ENCODE measurements at regions not wholly inside any gene's neighbourhood (a gene's known extent, or its start where the extent isn't known, plus 50 kb on each side); places are given as distances from the start of the nearest gene placed in this dataset.

- WGBS, 2 donors = 90 to 93% methylated on average over 9 of the region's 9 CpGs
- no peak overlapping the region for H3K4me3 ChIP-seq
- intact Hi-C loops (cut with DNase I) = no loop called here
- no peak overlapping the region for H3K27ac ChIP-seq
- H3K36me3 ChIP-seq = no peaks in the 10 kb centered on the region
- H3K4me1 ChIP-seq = no peaks in the 10 kb centered on the region
- DNase-seq (peak in 1 of 6 donors; percentile 2), ATAC-seq (no peak), FAIRE-seq (no peak)
- H3K9me3 ChIP-seq = no peaks in the 10 kb centered on the region
- H3K27me3 ChIP-seq = no peaks in the 10 kb centered on the region
- no peak for TF ChIP-seq CTCF (IDR thresholded peaks at IDR 0.05)
Observed at GRCh38 chr6:167643223-167643622, 183.5 kb upstream of the AFDN start.

GRCh38 chr6:167643716-167644115 lies 183.0 kb upstream of the AFDN start:
- intact Hi-C loops (cut with DNase I) = no loop called here
- Histone ChIP-seq H3K9me3 (no peaks in the 10 kb centered on the region), H3K36me3 (no peaks in the 10 kb centered on the region), H3K27me3 (no peaks in the 10 kb centered on the region), H3K4me1 (no peaks in the 10 kb centered on the region), H3K27ac (no peak overlapping the region), H3K4me3 (no peak overlapping the region)
- no peak for TF ChIP-seq CTCF (IDR thresholded peaks at IDR 0.05)
- FAIRE-seq (no peak), DNase-seq (peak in 1 of 6 donors; percentile 39), ATAC-seq (no peak)
- WGBS, 2 donors = 88 to 95% methylated on average over 11 of the region's 11 CpGs

GRCh38 chr6:167644412-167645132 lies 182.1 kb upstream of the AFDN start:
- Histone ChIP-seq H3K4me1 (no peaks in the 10 kb centered on the region), H3K27ac (no peak overlapping the region), H3K36me3 (no peaks in the 10 kb centered on the region), H3K4me3 (no peak overlapping the region), H3K27me3 (no peaks in the 10 kb centered on the region), H3K9me3 (no peaks in the 10 kb centered on the region)
- FAIRE-seq = no peak
- 81 to 82% methylated on average over 20 to 21 of the region's 21 CpGs for WGBS, 2 donors
- DNase-seq = peak in 1 of 6 donors; percentile 30
- no peak for TF ChIP-seq CTCF (IDR thresholded peaks at IDR 0.05)
- intact Hi-C loops (cut with DNase I) = no loop called here
- ATAC-seq = no peak

- no peak for TF ChIP-seq CTCF (IDR thresholded peaks at IDR 0.05)
- 88 to 92% methylated on average over 8 of the region's 8 CpGs for WGBS, 2 donors
- intact Hi-C loops (cut with DNase I) = no loop called here
- FAIRE-seq = no peak
- Histone ChIP-seq H3K27me3 (no peaks in the 10 kb centered on the region), H3K4me1 (no peaks in the 10 kb centered on the region), H3K36me3 (no peaks in the 10 kb centered on the region), H3K4me3 (no peak overlapping the region), H3K27ac (no peak overlapping the region), H3K9me3 (no peaks in the 10 kb centered on the region)
- peak in 1 of 6 donors; percentile 0 for DNase-seq
- no peak for ATAC-seq
Observed at GRCh38 chr6:167645368-167645767, 181.3 kb upstream of the AFDN start.

GRCh38 chr6:167647306-167647705 lies 179.4 kb upstream of the AFDN start:
- FAIRE-seq (no peak), DNase-seq (no peak), ATAC-seq (no peak)
- Histone ChIP-seq H3K36me3 (no peaks in the 10 kb centered on the region), H3K4me3 (no peak overlapping the region), H3K9me3 (no peaks in the 10 kb centered on the region), H3K27ac (no peak overlapping the region), H3K4me1 (no peaks in the 10 kb centered on the region), H3K27me3 (no peaks in the 10 kb centered on the region)
- TF ChIP-seq CTCF (IDR thresholded peaks at IDR 0.05) = no peak
- intact Hi-C loops (cut with DNase I) = no loop called here
- WGBS, 2 donors = 64 to 68% methylated on average over 4 of the region's 4 CpGs
